ENCODE measurements at regions not wholly inside any gene's neighbourhood (a gene's known extent, or its start where the extent isn't known, plus 50 kb on each side); places are given as distances from the start of the nearest gene placed in this dataset.
"Not testable (repeated sequence)": the region's sequence is repeated elsewhere in the genome, so short reads cannot be mapped to it uniquely, and the experiment has no call there.

DNA sequence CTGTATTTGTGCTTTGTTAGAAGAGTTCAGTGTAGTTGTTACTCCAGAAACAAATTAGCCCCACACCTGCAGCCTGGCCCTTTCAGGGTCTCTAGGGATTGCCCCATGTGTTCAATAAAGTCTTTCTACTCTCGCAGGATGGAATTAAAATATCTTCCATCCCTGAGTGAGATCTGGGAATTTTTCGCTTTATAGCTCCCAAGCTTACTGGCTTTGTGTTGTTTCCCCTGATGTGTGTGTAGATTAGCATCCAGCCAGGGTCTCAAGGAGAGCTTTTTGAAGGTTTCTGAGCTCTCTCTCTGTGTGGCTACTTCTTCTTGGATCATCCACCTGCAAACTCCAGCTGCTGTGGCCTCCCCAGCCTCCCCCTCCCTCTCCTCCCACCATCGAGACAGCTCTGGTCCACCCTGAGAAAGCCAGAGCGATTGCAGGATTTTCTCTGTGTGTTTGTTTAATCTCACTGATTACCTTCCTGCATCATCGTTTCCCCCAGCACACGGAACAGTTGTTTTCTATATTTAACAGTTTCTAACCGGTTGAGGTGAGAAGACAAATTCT lies 553.5 kb downstream of the TBC1D22A start:
- DNase-seq (ENCODE audit: low spot score), result no peak

- no peak for DNase-seq (ENCODE audit: low spot score)
These were observed 548.2 kb downstream of the TBC1D22A start for GRCh38 chr22:47310601-47311000.

DNA sequence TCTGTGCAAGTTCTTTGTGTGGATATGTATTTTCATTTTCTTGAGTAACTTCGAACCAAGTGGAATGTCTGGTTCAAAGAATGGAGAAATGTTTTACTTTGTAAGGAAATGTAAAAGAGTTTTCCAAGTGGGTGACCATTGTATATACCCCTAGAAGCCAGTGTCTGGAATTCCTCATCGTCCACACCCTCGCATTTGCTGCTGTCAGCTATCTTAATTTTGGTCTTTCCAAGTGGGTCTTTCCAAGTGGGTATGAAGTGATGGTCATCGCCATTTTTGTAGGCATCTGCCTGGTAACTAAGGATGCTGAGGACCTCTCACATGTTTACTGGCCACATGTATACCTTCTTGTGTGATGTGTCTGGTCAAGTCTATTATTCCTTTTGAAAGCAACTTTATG lies 547.5 kb downstream of the TBC1D22A start:
- DNase-seq (ENCODE audit: low spot score), result no peak

GRCh38 chr22:47309476-47309875 lies 547.0 kb downstream of the TBC1D22A start:
- no peak for DNase-seq (ENCODE audit: low spot score)

DNA sequence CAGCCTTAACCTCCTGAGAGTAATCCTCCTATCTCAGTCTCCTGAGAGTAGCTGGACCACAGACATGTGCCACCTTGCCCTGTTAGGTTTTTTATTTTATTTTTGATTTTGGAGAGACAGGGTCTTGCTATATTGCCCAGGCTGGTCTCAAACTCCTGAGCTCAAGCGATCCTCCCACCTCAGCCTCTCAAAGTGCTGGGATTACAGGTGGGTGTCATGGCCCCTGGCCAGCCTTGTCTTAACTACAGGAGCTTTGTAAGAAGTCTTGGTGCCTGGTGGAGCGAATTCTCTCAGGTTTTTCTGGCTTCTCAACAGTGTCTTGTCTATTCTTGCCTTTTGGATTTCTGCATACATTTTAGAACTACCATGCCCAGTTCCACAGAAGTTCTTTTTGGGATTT lies 546.4 kb downstream of the TBC1D22A start:
- DNase-seq (ENCODE audit: low spot score), result no peak

DNA sequence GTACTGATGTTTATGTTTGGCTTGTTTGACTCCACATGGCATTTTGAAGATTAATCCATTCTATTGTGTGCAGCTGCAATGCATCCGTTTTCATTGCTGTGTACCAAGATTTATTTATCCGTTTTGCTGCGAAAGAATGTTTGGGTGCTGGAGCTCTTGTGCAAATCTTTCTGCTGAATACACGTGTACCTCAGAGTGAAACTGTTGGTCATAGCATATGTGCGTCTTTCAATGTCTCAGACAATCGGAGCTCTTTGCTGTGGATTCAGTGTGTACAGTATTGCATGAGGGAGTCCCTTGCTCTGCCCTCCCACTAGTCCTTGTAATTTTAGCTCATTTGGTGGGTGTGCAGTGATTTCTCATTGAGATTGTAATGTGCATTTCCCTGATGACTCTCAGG lies 545.4 kb downstream of the TBC1D22A start:
- DNase-seq (ENCODE audit: low spot score), result no peak

- peak; percentile 52 for DNase-seq (ENCODE audit: low spot score)
These were observed 544.9 kb downstream of the TBC1D22A start for GRCh38 chr22:47307326-47307725.

- DNase-seq (ENCODE audit: low spot score), result no peak
These were observed 542.4 kb downstream of the TBC1D22A start for GRCh38 chr22:47304854-47305253.

- DNase-seq (ENCODE audit: low spot score), result no peak
These were observed 541.9 kb downstream of the TBC1D22A start for GRCh38 chr22:47304191-47304831.

DNA sequence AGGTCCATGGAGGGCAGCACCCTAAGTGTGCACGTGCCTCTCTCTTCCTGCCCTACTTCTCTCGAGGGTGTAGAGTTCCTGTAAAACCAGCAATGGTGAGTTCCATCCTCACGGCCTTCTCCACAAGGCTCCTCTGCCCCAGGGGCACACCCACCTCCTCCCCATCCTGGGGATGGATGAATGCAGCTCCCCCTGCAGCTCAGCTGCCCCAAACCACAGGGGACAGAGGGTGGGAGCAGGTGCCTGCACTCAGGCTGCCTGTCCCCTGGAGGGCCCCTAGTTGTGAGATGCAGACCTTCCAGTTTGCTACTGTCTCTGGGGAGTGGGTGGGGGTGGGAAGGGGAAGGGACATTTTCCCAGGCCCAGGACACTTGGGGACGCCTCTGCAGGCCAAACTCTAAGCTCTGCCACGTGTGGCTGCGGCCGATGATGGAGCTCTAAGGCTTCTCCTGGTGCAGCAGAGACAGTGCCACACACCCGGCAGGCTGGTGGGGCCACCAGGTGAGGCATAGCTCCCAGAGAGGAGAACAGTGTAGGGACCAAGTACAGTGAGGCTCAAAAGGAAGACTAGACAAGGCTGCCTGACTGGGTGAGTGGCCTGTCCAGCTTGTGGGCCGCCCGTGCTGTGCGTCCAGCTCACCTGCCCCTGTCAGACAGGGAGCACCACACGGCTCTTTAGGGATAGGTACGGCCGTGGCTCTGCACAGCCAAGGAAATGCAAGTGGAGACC lies 540.9 kb downstream of the TBC1D22A start:
- no peak for DNase-seq (ENCODE audit: low spot score)

- DNase-seq (ENCODE audit: low spot score), result not testable (repeated sequence)
These were observed 540.1 kb downstream of the TBC1D22A start for GRCh38 chr22:47302587-47302986.

DNA sequence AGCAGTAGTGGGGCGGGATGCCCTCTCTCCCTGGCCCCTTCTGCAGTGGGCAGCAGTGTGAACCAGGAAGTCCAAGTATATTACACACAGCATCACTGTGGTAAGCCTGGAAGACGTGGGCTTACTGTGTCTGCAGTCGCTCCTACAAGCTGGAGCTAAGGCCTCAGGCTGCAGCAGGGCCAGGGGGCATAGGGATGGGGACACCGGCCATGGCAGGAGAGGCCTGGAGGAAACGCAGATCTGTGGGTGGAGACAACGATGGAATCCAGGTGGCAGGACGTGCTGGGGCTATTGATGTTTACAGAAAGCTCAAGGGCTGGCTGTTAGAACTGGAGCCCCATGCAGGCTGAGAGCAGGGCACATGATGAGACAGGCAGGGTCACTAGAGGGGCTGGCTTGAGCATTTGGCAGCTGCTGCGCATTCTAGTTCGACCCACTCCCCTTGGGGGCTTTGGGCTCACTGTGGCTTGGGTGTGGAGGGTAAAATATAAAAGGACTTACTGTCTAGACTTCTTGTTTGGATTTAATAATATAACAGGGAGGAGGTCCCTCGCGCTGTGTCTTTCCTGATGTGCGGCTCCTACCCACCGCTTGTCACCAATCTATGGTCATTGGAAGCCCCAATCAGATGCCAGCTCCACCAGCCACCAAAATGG lies 539.5 kb downstream of the TBC1D22A start:
- no peak for DNase-seq (ENCODE audit: low spot score)

DNA sequence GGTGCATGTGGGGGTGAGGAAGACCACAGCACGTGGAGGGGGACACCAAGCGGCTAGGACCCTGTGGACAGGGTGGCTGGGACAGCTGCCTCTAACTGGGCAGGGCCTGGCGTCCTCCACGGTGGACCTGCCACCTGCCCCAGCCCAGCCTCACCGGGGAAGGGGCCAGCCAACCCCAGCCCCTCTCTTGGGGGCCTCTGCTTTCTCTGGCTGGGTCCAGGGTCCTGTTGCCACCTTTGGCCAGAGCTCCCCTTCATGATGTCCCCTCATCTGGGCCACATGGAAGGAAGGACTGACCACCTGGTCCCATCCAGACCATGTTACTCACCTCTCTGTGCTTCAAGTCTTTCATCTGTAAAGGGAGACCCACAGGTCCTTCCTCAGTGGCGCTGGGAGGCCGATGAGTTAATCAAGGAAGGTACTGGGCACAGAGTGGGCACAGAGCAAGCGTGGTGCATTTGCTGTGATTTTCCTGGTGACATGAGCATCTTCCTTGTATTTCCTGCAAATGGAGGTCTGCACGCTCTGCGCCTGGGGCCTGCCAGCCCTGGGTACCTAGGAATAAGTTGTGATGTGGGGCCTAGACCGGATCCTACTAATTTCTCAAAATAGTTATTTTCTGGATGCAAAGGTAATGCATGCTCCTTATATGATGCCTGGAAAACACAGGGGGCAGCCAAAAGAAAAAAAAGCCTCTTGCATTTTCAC lies 538.4 kb downstream of the TBC1D22A start:
- DNase-seq (ENCODE audit: low spot score), result no peak

DNA sequence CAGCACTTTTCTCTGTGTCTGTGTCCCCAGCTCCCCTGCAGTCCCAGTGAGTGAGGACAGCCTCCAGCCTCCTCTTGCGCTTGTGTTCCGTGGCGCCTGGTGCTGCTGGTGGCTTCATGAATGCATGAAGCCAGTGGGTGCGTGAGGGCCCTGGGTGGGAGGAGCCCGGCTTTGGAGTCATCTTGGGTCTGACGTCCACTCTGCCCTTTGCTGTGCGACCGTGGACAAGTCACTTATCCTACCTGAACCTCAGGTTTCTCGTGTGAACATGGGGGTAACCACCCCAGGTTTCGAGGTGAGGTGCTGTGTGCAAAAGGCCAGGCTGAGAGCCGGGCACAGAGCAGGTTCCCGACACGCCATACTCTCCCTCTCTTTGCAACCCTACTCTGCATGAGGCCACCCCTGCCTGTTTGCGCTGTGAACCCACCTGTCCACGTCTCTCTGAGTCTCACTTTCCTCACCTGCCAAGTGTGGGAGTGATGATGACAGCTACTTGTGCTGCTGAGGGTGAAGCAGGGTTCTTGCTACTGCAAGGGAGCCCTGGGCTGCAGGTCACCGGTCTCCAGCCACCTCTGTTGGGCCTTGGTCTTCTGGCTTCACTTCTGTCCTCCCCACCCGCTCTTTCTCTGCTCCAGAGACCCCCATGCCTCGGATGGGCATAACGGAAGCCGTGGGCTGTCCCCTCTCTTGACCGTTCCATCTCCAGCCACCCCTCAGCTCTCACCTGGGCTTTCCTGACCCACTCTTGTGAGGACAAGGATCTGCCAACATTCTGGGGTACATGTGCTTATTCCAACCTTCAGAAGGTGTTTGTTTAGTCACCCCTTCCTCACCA lies 537.6 kb downstream of the TBC1D22A start:
- no peak for DNase-seq (ENCODE audit: low spot score)

DNA sequence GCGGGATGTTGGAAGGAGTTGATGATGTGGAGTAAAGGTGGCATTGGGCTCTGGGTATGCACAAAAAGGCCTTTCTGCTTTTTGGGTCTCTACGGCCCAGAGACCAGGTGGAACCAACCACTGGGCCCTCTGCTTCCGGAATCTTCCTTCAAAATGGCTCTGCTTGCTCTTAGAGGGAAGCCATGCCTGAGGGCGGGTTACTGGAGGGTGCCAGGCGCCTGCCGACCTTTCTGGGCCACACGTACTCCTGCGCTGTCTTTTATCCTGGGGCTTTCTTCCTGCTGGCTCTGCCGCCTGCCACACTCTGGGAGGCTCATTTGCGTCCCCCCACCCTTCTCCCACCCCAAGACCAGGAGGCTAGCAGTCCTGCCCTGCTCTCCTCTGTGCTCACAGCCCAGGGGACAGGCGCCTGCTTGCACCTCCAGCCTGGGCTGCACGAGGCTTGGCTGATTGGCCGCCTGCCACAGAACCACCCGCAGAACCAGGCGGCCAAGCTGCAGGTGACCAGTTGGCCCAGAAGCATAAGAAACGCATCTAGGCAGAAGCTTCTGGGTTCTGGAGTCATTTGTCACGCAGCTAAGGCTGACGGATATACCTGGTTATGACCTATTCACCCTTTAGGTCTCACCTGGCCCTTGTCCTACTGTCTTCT lies 536.9 kb downstream of the TBC1D22A start:
- no peak for DNase-seq (ENCODE audit: low spot score)

- DNase-seq (ENCODE audit: low spot score), result no peak
These were observed 535.8 kb downstream of the TBC1D22A start for GRCh38 chr22:47298017-47298785.

GRCh38 chr22:47297261-47298016 lies 535.0 kb downstream of the TBC1D22A start:
- DNase-seq (ENCODE audit: low spot score), result no peak

- no peak for DNase-seq (ENCODE audit: low spot score)
These were observed 534.2 kb downstream of the TBC1D22A start for GRCh38 chr22:47296405-47297260.
